NCI-H526 (cell line): ENCODE measurements at regions not wholly inside any gene's neighbourhood (a gene's known extent, or its start where the extent isn't known, plus 50 kb on each side); places are given as distances from the start of the nearest gene placed in this dataset.

Source experiments
- DNase-seq, 2 experiments: peaks; one replicate each; lab custom pipeline; 2025; lab: John Stamatoyannopoulos, UW

GRCh38 chr10:78366663-78367411 lies 333.2 kb downstream of the RPS24 start:
- no peak for DNase-seq

DNA sequence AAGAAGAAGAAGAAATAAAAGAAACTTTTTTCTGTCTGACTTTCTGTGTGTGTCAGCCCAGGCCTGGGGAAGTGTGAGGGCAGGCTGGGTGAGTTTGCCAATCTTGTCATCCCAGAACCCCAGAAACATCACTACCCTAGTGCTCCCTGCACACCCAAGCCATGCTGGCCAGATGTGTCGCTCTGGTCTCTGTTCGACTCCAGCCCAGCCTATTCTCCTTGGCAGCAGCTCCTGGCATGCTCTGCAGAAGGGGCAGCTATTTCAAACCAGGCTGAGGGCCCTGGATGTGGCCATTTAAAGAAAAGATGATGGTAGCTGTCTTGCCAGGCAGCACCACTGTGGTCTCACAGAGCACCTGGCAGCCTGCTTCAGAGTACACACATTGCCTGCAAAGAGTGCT lies 334.1 kb downstream of the RPS24 start:
- DNase-seq, result no peak

DNA sequence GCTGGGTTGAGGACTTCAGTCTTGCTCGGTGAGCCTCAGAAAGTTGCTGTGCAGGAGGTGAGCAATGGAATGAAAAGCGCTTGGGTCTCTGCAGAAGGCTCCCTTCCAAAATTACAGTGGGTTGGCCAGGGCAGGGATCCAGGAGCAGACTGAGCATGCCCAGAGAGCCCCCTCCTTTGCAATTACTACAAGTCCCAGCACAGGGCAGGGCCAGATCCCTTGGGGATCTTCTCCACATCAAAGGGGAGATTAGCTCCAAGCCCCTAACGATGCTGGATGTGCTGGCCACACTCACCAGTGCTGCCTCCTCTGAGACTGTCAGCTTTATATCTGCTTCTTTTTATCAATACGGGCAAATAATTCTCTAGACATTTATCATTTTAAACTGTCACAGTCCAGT lies 337.5 kb downstream of the RPS24 start:
- peak in 1 of 2 experiments; percentile 23 for DNase-seq

DNA sequence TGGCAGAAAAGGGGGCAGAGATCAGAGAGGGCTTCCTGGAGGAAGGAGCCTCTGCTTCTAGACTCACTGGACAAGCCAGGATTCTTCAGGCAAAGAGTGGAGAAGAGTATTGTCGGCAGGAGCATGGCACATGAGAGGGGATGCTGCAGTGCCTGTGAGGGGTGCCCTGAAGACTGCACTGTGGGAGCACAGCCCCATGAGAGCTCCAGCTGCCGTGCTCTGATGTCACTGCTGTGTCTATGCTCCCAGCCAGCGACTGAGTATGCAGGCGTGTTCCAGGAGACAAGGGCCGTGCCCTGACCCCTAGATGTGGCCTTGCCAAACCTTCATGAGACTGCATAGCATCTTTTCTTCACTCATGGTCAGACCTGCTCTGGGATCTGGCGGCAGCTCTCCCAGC lies 339.1 kb downstream of the RPS24 start:
- no peak for DNase-seq

DNA sequence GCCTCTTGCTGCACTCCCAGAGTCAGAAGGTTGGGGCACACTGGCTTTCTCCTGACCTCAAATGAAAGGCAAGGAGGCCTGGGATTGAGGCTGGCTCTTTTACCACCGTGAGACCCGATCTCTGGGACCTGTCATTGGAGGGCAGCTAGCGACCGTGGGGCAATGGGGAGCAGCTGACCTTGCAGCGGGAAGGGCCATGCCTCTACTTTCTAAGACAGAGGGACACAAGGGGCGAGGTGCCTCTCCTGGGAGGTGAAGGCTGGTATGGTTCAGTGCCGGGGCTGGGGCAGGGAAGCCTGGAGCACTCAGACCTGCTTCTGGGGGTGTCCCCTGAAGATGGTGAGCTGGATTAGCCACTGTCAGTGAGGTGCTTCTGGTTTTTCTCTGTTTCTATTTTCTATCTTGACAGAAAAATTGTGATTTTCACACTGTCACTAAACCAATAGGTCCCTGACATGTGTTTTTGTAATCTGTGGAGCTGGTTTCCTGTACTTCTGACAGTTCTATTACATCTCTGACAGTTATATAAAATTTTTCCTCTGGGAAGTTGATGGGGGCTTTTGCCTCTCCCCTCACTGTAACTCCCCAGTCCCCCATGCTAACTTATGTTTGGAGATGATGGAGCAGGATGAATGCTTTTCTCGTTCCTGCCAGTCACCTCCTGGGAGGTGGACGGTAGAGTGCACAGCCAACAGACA lies 340.8 kb downstream of the RPS24 start:
- no peak for DNase-seq

DNA sequence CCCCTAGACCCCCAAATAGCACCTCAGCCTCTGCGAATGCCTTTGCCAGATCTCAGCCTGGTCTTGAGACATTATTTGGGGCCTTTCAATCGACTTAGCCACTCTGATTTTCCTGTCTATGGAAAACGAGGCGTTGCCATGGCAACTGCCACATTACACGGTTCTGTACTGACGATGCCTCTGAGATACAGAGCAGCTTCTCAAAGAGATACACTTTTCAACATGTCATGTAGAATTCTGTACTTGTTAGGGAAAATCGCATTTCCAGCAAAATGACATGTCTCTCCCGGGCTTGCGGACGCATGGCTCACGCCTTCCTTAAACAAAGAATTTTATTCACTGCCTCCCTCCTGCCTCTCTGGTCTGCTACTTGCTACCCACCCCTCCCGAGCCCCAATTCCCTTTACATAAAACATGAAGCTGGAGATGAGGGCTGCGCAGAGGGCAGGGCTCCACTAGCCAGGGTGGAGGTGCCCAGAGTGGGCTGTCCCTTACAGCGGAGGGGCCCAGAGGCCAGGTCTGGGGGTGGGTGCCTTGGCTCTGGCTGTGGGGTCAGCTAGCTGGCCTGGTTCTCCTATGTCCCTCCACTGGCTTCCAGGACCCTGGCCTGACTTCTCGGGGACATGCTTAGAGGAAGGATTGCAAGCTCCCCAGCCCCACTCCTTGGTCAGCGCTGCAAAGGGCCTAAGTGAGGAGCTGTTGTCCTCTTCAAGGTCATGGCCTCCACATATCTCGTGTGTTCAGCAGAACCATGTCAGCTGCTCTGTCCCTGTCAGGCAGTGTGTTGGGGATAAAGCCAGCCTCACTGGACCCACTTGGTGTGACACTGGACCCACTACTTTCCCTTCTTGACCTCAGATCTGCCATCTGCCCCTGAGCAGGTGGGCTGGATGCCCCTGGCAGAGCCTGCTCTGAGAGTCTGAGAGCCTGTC lies 342.5 kb downstream of the RPS24 start:
- DNase-seq, result no peak

GRCh38 chr10:78377356-78377755 lies 343.7 kb downstream of the RPS24 start:
- DNase-seq, result no peak

GRCh38 chr10:78378192-78378591 lies 344.5 kb downstream of the RPS24 start:
- DNase-seq, result no peak

GRCh38 chr10:78381107-78381506 lies 347.4 kb downstream of the RPS24 start:
- no peak for DNase-seq

DNA sequence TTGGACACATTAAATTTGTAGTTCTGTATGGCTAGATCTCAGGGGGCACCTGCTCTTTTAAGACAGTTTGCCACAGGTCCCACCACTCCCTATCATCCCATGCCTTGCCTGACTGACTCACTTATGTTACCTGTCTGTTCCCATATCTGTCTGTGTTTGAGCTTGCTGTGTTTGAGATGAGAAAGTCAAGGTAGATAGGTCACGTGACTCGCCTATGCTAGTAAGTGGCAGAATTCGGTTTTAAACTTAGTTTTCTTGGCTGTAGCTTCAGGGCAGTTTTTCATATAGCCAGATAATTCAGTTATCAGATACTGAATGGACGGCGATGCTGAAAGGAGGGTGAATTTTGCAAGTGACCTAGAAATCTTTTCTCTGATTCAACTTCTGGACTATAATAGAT lies 348.4 kb downstream of the RPS24 start:
- no peak for DNase-seq

DNA sequence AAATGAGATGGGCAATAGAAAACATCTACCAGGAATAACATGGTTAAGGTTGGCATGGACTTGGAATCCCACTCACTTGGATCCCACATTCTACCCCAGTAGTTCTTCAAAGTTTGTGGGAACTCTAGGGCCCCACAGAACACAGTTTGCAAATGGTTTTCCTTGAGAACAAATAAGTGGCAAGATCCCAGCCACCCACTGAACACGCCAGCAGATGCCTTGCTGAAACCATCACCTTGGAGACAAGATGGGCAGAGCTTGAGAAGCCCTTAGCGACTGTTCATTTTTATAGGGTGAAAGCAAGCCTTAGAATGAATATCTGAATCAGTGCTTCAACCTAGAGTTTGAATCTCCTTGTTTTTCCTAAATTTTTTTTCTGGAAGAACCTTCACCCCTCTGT lies 349.1 kb downstream of the RPS24 start:
- no peak for DNase-seq

- DNase-seq, result no peak
Measured at GRCh38 chr10:78383378-78384048, 349.9 kb downstream of the RPS24 start.

- no peak for DNase-seq
Measured at GRCh38 chr10:78384049-78384431, 350.4 kb downstream of the RPS24 start.

- DNase-seq, result no peak
Measured at GRCh38 chr10:78385599-78385998, 351.9 kb downstream of the RPS24 start.

- DNase-seq, result no peak
Measured at GRCh38 chr10:78386509-78386908, 352.8 kb downstream of the RPS24 start.

DNA sequence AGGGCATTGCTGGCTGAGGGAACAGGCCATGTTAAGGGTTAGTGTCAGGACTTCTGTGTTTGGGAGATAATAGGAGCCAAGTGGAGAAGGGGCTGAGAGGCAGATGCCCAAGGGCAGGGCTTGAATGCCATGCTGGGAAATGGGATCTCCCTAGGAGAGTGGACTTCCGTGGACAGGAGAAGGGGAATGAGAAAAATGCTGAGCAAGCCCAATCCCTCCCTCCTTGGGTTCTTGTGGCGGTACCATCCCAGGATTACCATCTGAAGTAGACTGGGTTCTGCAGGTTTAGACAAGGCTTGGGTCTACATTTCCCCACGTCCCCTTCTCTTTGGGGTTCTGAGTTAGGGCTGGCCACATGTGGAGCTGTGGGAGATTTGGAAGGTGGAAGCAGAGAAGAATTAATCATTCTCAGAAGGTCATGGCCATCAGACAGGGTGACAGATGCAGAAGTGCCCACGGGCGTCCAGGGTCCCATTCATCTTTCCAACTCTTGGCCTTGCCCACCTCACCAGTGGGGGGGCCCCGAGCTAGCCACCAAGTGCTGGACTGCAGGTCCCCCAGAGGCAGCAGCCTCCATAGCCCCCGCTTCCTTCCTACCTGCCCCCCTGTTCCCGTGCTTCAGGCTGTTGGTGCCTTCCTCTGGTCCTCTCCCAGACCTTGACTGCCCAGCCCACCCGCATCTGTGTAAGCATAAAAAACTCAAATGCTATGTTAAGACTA lies 354.8 kb downstream of the RPS24 start:
- no peak for DNase-seq

DNA sequence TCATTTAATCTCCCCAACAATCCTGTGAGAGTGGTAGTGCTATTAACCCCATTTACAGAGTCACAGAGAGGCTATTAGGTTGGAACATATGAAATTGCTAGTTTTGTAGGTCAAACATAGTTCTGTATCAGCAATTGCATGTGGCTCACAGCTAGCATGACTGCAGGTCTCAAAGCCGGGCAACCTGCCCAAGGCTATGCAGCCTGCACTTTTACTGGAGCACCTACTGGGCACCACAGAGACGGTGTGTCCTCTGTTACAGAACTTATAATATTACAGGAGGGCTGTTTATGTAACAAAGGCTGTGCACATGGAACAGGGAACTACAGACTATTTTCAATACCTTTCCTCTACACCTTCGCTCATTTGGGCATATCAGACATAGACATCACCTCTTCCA lies 355.8 kb downstream of the RPS24 start:
- no peak for DNase-seq

- DNase-seq, result no peak
Measured at GRCh38 chr10:78390051-78390450, 356.4 kb downstream of the RPS24 start.

- DNase-seq, result no peak
Measured at GRCh38 chr10:78390817-78391216, 357.2 kb downstream of the RPS24 start.

- DNase-seq, result no peak
Measured at GRCh38 chr10:78391585-78391984, 357.9 kb downstream of the RPS24 start.

GRCh38 chr10:78392197-78392596 lies 358.5 kb downstream of the RPS24 start:
- no peak for DNase-seq
